Peyer's patch (tissue), 4 donors: ENCODE measurements at regions not wholly inside any gene's neighbourhood (a gene's known extent, or its start where the extent isn't known, plus 50 kb on each side); places are given as distances from the start of the nearest gene placed in this dataset.

Source experiments
- DNase-seq, 3 donors: peaks; one replicate each; pipeline ENCODE4 v3.0.0-alpha.2; 2017 to 2019
- H3K27ac ChIP-seq, 4 donors: fragments of 200-600 bp; sonication (generic); one replicate each; pipeline ENCODE4 v1.5.1; 2016 to 2019
- H3K27me3 ChIP-seq, 2 donors: fragments of 200-600 bp; sonication (generic); one replicate each; pipeline ENCODE4 v1.5.1; 2019
- H3K36me3 ChIP-seq, 3 donors: fragments of 200-600 bp; sonication (generic); one replicate each; pipeline ENCODE4 v1.5.1; 2016 to 2019
- H3K4me1 ChIP-seq, 4 donors: fragments of 200-600 bp; sonication (generic); one replicate each; pipeline ENCODE4 v1.5.1; 2016 to 2019
- H3K4me3 ChIP-seq, 4 donors: fragments of 200-600 bp; sonication (generic); 1 replicate in 3 of 4; 2 replicates in 1 of 4; pipeline ENCODE4 v1.5.1; 2016 to 2019; ENCODE audit warnings: mild to moderate bottlenecking in 1 of 4
- H3K9me3 ChIP-seq, 4 donors: fragments of 200-600 bp; sonication (generic); one replicate each; pipeline ENCODE4 v1.5.1; 2016 to 2019; ENCODE audit warnings: mild to moderate bottlenecking in 1 of 4
- POLR2A ChIP-seq, 2 donors: fragments of 450-650 bp; IDR thresholded peaks; one replicate each; pipeline ENCODE4 v1.5.1; 2017; ENCODE audit warnings: antibody characterized with exemption in 2 of 2, mild to moderate bottlenecking in 2 of 2, moderate library complexity in 2 of 2
- TF ChIP-seq, protein P1 (sequence below), 6 experiments: fragments of 450-650 bp in 4 of 6; fragments of 200-600 bp in 2 of 6; sonication (generic) in 1 of 6; IDR thresholded peaks; one replicate each; pipeline ENCODE4 v1.5.1; 2017 to 2019; ENCODE audit warnings: antibody characterized with exemption in 6 of 6, mild to moderate bottlenecking in 3 of 6, moderate library complexity in 1 of 6

DNA sequence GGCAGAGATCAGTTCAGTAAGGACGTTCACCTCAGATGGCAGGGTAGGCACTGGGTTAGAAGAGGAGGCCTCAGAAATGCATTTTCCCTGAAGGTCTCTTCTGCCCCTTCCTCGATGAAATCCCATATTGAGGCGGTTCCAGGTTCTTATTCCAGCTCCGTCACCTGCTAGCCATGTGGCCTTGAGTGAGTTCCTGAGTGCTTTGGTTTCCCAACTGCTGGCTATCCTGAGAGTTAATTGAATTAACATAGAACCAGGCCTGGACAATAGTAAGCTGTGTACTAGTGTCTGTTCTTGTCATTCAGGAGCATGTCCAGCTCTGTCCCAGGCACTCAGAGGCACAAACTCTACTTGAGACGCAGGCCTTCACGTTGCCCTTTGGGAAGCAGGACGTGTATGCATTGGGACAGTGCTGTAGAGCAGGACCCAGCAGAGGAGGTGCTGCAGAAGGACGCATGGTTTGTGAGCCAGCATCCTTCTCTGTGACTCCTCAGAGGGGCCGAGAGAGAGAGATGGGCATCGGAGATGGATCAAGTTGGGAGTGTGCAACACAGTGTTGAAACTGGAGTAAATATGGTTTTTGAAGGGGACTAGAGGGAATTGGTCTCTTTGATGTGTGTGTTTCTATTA, 114.2 kb downstream of the ASB7 start:
- Histone ChIP-seq H3K9me3 (no peaks in the 10 kb centered on the region), H3K27me3 (no peaks in the 10 kb centered on the region), H3K4me3 (no peak overlapping the region), H3K4me1 (peaks cover 0 to 12% (median 0%) of the 10 kb centered on the region in 4 donors), H3K36me3 (no peaks in the 10 kb centered on the region), H3K27ac (peak overlapping the region in 1 of 4 donors; percentile 18)
- no peak for TF ChIP-seq POLR2A (IDR thresholded peaks at IDR 0.05)
- TF ChIP-seq, protein P1, sequence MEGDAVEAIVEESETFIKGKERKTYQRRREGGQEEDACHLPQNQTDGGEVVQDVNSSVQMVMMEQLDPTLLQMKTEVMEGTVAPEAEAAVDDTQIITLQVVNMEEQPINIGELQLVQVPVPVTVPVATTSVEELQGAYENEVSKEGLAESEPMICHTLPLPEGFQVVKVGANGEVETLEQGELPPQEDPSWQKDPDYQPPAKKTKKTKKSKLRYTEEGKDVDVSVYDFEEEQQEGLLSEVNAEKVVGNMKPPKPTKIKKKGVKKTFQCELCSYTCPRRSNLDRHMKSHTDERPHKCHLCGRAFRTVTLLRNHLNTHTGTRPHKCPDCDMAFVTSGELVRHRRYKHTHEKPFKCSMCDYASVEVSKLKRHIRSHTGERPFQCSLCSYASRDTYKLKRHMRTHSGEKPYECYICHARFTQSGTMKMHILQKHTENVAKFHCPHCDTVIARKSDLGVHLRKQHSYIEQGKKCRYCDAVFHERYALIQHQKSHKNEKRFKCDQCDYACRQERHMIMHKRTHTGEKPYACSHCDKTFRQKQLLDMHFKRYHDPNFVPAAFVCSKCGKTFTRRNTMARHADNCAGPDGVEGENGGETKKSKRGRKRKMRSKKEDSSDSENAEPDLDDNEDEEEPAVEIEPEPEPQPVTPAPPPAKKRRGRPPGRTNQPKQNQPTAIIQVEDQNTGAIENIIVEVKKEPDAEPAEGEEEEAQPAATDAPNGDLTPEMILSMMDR (IDR thresholded peaks at IDR 0.05), result no peak
- DNase-seq, result no peak

DNA sequence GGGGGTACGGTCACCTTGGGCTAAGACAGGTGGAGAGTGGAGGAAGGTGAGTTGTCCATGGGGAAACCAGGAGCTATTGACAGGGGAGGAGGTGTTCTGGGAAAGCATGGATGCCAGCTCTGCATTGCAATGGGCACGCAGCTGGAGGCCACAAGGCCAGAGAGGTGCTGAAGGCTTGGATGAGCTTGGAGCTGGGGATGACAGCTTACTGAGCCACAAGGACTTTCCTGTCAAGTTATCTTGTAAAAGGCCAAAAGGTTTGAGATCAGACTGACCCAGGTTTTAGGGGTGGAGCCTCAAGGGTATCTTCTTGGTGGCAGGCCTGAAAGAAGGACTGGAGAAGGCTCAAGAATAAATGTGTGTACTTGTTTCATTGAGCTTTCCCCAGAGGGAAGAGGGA, 115.2 kb downstream of the ASB7 start:
- Histone ChIP-seq H3K36me3 (no peaks in the 10 kb centered on the region), H3K4me3 (no peak overlapping the region), H3K27ac (no peak overlapping the region), H3K27me3 (no peaks in the 10 kb centered on the region), H3K4me1 (peaks cover 0 to 17% (median 0%) of the 10 kb centered on the region in 4 donors), H3K9me3 (no peaks in the 10 kb centered on the region)
- no peak for DNase-seq
- no peak for TF ChIP-seq POLR2A (IDR thresholded peaks at IDR 0.05)
- TF ChIP-seq, protein P1 (IDR thresholded peaks at IDR 0.05), result no peak

DNA sequence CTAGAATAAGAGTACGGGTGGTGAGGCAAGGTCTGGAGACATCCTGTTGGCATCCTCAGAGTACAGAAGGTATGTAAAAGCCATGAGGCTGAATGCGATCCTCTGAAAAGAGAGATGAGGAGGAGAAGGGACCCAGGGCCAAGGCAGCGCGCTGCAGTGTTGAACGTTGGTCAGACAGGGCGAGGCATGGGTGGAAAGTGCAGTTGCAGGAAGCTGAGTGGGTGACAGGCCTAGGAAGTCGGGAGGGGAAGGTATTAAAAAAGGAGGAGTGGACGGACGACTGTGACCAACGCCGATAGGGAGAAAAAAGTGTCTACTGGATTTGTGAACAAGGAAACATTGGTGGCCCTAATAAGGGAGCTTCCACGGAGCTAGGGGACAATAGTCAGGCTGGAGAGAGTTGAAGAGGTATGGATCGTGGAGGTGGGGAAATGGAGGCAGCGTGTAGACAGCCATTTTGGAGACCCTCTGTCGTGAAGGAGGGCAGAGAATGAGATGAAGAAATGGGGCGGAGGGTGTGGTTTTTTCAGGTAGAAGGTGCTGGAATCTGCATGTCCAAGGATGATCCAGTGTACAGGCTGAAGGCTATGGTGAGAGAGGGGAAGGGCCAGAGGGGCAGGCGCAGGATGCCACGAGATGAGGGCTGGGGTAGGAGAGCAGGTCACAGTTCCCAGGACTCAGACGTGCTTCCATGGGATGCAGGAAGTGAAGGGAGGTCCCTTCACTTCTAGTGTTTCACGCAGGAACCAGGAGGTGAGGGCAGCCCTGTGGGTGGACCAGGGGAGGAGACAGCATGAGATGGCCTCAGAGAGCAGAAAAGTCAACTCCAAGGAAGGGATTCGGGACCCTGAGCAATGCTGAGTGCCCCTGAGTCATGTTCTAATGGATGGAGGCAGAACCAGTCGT, 115.9 kb downstream of the ASB7 start:
- Histone ChIP-seq H3K9me3 (no peaks in the 10 kb centered on the region), H3K27me3 (no peaks in the 10 kb centered on the region), H3K27ac (no peak overlapping the region), H3K4me1 (peaks cover 0 to 10% (median 0%) of the 10 kb centered on the region in 4 donors), H3K4me3 (no peak overlapping the region), H3K36me3 (no peaks in the 10 kb centered on the region)
- TF ChIP-seq POLR2A (IDR thresholded peaks at IDR 0.05), result no peak
- TF ChIP-seq, protein P1 (IDR thresholded peaks at IDR 0.05), result no peak
- no peak for DNase-seq

DNA sequence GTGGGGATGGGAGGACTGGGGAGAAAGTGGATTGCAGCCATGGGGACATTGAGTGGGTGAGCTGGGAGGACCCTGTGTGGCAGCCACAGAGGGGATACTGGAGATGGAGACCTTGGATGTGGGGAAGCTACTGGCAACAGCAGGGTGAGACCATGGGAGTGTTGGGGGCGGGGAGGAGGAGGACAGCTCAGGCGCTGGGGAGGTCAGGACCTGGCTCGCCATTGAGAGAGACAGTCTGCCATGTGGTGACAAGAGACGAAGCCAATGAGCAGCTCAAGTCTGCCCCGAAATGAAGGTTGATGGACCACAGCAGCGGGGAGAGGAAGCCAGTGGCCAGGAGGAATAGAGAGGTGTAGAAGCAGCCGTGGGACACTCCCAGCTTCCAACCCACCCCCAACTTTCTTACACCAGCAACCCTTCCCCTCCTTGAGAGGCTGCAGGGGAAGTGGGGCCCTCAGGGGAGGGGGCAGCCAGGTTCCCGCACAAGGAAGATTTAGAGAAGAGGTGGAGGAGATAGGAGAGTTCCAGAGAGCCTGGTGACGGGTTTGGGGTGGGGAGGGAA, 118.1 kb downstream of the ASB7 start:
- Histone ChIP-seq H3K36me3 (no peaks in the 10 kb centered on the region), H3K4me1 (peaks cover 0 to 10% (median 0%) of the 10 kb centered on the region in 4 donors), H3K9me3 (no peaks in the 10 kb centered on the region), H3K27ac (peak overlapping the region in 2 of 4 donors; percentile 82 to 86), H3K4me3 (no peak overlapping the region), H3K27me3 (no peaks in the 10 kb centered on the region)
- TF ChIP-seq, protein P1 (IDR thresholded peaks at IDR 0.05), result no peak
- no peak for TF ChIP-seq POLR2A (IDR thresholded peaks at IDR 0.05)
- no peak for DNase-seq

DNA sequence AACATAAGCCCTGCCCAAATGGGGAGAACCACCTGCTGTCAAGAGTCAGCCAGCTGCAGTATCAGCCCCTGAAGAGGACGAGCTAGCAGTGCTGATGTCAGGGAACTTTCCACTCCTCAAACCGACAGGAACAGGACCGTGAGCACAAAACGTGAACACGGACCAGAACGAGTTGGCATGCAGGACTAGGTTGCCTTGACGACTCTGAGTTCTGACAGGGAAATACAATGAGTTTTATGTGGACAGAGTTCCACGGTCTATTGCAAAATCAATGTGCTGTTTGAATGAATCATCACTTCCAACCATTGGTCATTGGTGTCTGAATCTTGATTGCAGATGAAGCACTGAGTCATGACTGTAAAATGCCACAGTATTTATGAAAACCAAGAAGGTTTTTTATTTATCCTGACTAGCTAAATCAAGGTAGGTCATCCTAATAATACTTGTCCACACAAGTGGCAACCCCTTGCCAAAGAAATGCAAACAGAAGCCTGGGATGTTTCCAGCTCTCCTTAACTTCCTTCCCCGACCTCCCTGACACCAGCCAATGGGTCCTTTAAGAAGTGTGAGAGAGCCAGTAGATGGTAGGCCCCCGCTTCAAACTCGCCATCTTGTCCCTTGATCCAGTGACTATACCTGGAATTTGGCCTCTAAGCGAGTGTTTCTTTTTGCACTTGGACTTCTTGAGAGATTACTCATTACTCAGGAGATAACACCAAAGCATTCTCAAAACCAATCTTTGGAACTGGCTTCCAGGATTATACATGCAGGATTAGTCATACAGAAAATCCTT, 119.6 kb downstream of the ASB7 start:
- TF ChIP-seq, protein P1 (IDR thresholded peaks at IDR 0.05), result no peak
- no peak for TF ChIP-seq POLR2A (IDR thresholded peaks at IDR 0.05)
- no peaks in the 10 kb centered on the region for H3K9me3 ChIP-seq
- H3K27me3 ChIP-seq, result no peaks in the 10 kb centered on the region
- no peaks in the 10 kb centered on the region for H3K36me3 ChIP-seq
- peaks cover 0 to 10% (median 0%) of the 10 kb centered on the region in 4 donors for H3K4me1 ChIP-seq
- H3K27ac ChIP-seq, result peak overlapping the region; percentile 38 to 86 (median 69)
- peak in 2 of 3 donors; percentile 32 to 77 for DNase-seq
- peak overlapping the region in 1 of 4 donors; percentile 15 for H3K4me3 ChIP-seq
